Activated T-cell treated with anti-CD3 and anti-CD28 coated beads, Interleukin-2, amount 50 U/mL, for 48 hours (primary cell): ENCODE measurements at regions not wholly inside any gene's neighbourhood (a gene's known extent, or its start where the extent isn't known, plus 50 kb on each side); places are given as distances from the start of the nearest gene placed in this dataset.

Experiments used
- DNase-seq, 2 experiments: peaks; one replicate each; pipeline ENCODE4 v3.0.0-alpha.2; 2020

GRCh38 chr20:17138237-17138636 is 88.6 kb upstream of the PCSK2 start:
- no peak for DNase-seq

DNA sequence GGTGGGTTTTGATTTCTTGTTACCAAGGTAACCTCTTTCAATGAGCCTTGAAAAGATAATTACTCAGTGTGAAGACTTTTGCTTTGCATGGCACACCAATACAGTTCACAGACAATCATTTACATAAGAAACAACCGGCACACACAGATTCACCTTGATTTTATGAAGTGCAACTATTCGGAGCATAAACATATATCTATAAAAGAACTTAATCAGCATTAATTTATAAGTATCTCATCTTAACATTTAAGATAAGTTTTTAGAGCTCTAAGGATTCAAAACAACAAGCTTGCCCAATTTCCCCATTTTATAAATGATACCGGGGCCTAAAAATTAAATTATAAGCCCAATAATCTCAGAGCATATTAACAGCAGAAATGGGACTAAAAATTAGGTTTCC is 85.9 kb upstream of the PCSK2 start:
- DNase-seq: no peak

GRCh38 chr20:17141568-17141967 is 85.3 kb upstream of the PCSK2 start:
- no peak for DNase-seq

DNA sequence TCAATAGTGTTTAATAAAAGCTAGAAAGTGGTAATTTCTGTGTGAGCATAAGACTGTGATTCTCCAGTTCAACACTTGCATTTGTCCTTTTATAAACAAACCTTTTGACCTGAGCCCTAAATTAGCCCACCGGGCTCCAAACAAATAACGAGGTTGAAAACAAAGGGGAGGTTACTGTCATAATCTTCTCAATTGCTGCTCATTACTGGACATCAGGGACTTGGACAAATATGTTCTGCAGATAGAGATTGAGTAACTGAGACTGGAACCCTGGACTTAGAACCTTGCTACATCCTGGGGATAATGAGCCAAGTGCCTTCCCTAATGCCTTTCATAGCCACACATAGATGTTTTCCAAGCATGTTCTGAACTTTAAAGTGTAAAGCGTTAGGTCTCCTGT is 84.2 kb upstream of the PCSK2 start:
- no peak for DNase-seq

DNA sequence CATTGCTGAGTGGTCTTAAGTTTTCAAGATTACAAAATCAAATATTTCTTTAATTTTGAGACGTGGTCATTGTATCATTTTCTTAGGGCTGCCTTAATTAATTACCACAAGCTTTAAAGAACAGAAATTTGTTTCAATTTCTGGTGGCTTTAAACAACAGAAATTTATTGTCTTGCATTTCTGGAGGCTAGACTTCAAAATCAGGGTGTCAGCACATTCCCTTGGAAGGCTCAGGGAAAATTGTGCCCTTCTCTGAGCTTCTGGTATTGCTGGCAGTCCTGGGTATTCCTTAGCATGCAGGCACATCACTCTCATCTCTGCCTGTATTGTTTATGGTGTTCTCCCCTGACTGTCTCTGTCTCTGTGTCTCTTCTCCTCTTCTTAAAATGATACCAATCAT is 76.0 kb upstream of the PCSK2 start:
- no peak for DNase-seq

DNA sequence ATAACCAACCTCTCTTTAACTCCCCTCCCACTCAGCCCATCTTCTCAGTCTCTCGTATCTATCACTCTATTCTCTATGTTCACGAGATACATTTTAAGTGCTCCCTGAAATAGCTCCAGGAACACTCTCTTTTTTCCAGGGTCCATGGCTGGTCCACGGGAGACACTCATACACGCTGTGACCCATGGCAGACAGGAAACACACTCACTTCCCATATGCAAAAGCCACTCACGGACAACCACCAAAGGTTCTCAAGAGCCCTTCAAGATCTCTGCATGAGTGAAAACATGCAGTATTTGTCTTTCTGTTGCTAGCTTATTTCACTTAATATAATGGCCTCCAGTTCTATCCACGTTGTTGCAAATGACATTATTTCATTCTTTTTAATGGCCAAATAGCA is 71.4 kb upstream of the PCSK2 start:
- no peak for DNase-seq

GRCh38 chr20:17158701-17159100 is 68.1 kb upstream of the PCSK2 start:
- DNase-seq: no peak

GRCh38 chr20:17161673-17162481 is 65.0 kb upstream of the PCSK2 start:
- no peak for DNase-seq

- no peak for DNase-seq
These were observed 58.7 kb upstream of the PCSK2 start for GRCh38 chr20:17168026-17168612.

DNA sequence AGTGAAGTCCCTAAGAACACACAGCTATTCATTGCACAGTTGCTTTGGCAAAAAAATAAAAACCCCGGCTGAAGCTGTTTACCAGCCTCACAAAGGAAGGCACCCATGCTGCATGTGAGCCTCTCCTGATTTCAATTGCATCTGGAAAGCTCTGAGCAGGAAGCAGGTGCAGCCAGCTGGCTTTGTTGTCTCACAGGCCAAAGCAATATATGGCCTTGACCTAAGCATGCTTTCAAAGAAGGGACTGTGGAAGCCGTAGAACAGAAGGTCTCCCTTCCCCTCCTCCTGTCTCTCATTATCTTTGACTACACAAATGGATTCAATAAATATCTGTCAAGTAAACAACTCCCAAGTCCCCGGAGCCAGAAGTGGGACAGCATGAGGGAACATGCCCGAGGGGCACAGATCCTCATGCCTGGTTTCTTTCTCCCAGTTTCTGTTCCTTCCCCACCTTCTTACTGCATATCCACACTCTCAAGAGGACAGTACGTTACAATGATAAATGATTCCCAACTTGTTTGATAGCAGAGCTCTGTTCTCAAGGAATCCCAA is 57.2 kb upstream of the PCSK2 start:
- no peak for DNase-seq

DNA sequence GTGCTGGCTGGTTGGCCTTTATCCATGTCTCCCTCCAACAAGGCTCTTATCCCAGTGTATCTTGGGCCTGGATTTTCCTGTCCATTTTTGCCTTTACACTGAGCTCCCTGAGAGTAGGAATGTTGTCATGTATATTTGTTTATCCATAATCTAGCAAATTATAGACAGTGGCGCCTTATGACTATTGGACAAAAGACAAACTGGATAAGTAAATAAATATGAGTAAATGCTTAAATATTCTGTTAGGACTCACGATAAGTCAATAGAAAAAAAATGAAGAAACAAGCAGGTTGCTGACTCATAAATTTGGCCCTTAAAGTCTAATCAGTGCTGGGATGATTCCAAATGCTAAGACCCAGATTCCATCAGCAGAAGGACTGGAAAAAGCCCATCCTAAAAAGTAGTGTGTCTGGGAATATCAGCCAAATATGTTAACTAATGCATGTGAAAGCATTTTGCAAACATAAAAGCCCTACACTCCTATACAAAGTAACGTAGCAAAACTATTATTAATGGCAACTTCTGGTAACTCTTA is 55.0 kb upstream of the PCSK2 start:
- DNase-seq: no peak

DNA sequence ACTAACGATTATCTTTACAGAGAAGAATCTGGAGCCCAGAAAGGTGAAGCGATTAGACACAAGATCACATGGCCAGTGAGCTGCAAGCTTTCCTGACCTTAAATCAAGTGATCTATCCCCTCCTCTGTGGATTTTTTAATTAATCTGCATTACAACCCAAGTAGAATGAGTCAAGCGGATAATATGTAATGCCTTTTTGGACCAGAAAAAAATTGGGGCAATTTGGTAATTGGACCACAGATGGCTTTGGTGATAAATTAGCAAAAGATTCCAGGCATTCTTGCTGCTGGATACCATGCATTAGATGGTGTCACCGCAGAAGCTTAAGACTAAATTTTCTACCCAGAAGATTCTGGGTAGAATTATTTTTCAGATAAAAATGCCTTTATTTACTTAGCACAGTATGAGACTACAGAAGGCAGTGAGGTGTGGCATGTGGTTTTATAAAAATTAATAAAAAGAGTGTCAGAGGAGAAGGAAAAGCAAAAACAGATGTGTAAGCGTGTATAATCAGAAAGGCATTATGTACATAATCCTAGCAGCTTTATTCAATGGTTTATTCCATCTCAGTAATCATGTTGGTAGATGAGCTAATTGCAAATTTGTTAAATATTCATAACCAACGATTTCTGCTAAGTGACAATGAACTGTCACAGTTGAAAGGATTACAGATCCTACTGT is 53.9 kb upstream of the PCSK2 start:
- no peak for DNase-seq
